Heart left ventricle (tissue), 16 donors: ENCODE measurements at regions not wholly inside any gene's neighbourhood (a gene's known extent, or its start where the extent isn't known, plus 50 kb on each side); places are given as distances from the start of the nearest gene placed in this dataset.
A peak's percentile ranks its signal among the peaks of the same experiment; 100 is the strongest.
"Not testable (repeated sequence)": the region's sequence is repeated elsewhere in the genome, so short reads cannot be mapped to it uniquely, and the experiment has no call there.

Experiments used
- ATAC-seq, 4 donors: fragments of 200-7000 bp; cut with Tn5 transposase; one replicate each; pipeline ENCODE4 v1.9.1; 2020 to 2022; ENCODE audit warnings: moderate library complexity in 4 of 4, mild to moderate bottlenecking in 3 of 4, moderate number of reproducible peaks in 1 of 4
- DNase-seq, 5 donors: peaks; one replicate each; pipeline ENCODE4 v3.0.0-alpha.2; 2020
- H3K27ac ChIP-seq, 12 donors: fragments of 200-600 bp; sonication (generic) in 4 of 12; one replicate each; pipeline versions ENCODE4 v1.5.0 to v1.8.0; 2016 to 2022; ENCODE audit warnings: mild to moderate bottlenecking in 2 of 12
- H3K27me3 ChIP-seq, 9 donors: fragments of 200-600 bp; sonication (generic) in 2 of 9; one replicate each; pipeline versions ENCODE4 v1.5.1 to v1.8.0; 2016 to 2022; ENCODE audit warnings: mild to moderate bottlenecking in 3 of 9
- H3K36me3 ChIP-seq, 9 donors: fragments of 200-600 bp; sonication (generic) in 2 of 9; one replicate each; pipeline versions ENCODE4 v1.5.0 to v1.8.0; 2018 to 2022; ENCODE audit warnings: mild to moderate bottlenecking in 2 of 9
- H3K4me1 ChIP-seq, 12 donors: fragments of 200-600 bp; sonication (generic) in 4 of 12; one replicate each; pipeline versions ENCODE4 v1.5.0 to v1.8.0; 2016 to 2022; ENCODE audit warnings: mild to moderate bottlenecking in 3 of 12
- H3K4me3 ChIP-seq, 12 donors: fragments of 200-600 bp; sonication (generic) in 4 of 12; one replicate each; pipeline versions ENCODE4 v1.5.0 to v1.8.0; 2017 to 2022; ENCODE audit warnings: mild to moderate bottlenecking in 9 of 12, moderate library complexity in 4 of 12
- H3K9me3 ChIP-seq, 12 donors: fragments of 200-600 bp; sonication (generic) in 4 of 12; one replicate each; pipeline versions ENCODE4 v1.5.0 to v1.8.0; 2016 to 2022; ENCODE audit warnings: mild to moderate bottlenecking in 1 of 12
- POLR2A ChIP-seq, 2 donors: fragments of 450-650 bp; IDR thresholded peaks; one replicate each; pipeline ENCODE4 v1.6.1; 2017; ENCODE audit warnings: antibody characterized with exemption in 2 of 2, mild to moderate bottlenecking in 2 of 2, moderate library complexity in 2 of 2
- WGBS, 4 donors: extraction: QIAGEN DNeasy Blood & Tissue Kit in 2 of 4; methylation state at CpG; one replicate each; pipeline versions ENCODE4 v1.1.5 to v1.1.7; 2013 to 2018; 5-methylcytosine and 5-hydroxymethylcytosine counted together
- intact Hi-C, 10 donors: fragments of 100-400 bp; cut with DNase I; formaldehyde crosslinking; loops; one replicate each; pipeline versions ENCODE4 v1.11.1 to v1.14.2; 2022
- TF ChIP-seq, protein P1 (sequence below), 12 donors: fragments of 200-600 bp; sonication (generic) in 4 of 12; IDR thresholded peaks; one replicate each; pipeline versions ENCODE4 v1.5.0 to v1.8.0; 2018 to 2022; ENCODE audit warnings: antibody characterized with exemption in 12 of 12, mild to moderate bottlenecking in 5 of 12
- donor health status: ischemic (EF 13 %, LVEDD 7.1; RV severe dilation, severe dysfunction).
- donor health status: healthy with polysubstance abuse.
- donor health status: DM: no; HTN: yes; CAD: no.
- donor health status: DM: no; HTN: no; CAD: no.
- donor health status: ischemic (EF 25% LVEDD 6.9; RV normal size, moderate dysfunction).
- donor health status: ischemic (EF 25% LVEDD 5.7; RV mildly dilated, moderate dysfunction).
- donor health status: healthy.
- donor health status: DM: yes; HTN: yes; CAD: no.
- donor health status: ischemic (EF 35%, LVEDD 5.7; RV mildly dilated, moderate dysfunction).
- donor health status: nonischemic (EF 11% LVEDD 7.7; RV severe dilation, severe dysfunction).
- donor health status: DM: yes; HTN: yes; CAD: no.
- donor health status: PGD.
- donor health status: ischemic (EF 29% LVEDD 5.4; RV normal size, mild dysfunction).
- donor health status: nonischemic (EF 23%, LVEDD 6.1; RV moderate dilation, normal function).

DNA sequence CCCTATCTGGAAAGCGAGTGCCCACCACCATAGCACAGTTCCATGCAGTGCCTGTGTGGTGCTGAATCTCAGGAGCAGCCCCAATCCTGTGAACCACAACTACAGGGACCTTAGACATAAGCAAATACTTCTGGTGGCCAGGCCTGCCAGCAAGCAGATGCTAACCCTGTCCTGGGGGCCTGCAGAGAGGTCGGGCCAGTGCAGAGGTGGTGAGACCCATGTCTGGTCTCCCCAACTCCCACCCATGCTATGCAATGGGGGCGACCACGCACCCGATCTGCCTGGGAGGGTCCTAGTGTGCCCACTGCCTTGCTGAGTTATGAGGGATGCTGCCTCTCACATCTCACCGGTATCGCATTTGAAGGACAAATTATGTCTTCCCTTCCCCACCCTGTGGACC, 151.6 kb upstream of the ZNF337 start:
- Histone ChIP-seq H3K4me3 (no peak overlapping the region), H3K4me1 (peaks cover 0 to 20% (median 0%) of the 10 kb centered on the region in 12 donors), H3K9me3 (no peaks in the 10 kb centered on the region), H3K36me3 (no peaks in the 10 kb centered on the region), H3K27me3 (no peaks in the 10 kb centered on the region), H3K27ac (no peak overlapping the region)
- peak in 1 of 5 donors; percentile 22 for DNase-seq
- TF ChIP-seq, protein P1, sequence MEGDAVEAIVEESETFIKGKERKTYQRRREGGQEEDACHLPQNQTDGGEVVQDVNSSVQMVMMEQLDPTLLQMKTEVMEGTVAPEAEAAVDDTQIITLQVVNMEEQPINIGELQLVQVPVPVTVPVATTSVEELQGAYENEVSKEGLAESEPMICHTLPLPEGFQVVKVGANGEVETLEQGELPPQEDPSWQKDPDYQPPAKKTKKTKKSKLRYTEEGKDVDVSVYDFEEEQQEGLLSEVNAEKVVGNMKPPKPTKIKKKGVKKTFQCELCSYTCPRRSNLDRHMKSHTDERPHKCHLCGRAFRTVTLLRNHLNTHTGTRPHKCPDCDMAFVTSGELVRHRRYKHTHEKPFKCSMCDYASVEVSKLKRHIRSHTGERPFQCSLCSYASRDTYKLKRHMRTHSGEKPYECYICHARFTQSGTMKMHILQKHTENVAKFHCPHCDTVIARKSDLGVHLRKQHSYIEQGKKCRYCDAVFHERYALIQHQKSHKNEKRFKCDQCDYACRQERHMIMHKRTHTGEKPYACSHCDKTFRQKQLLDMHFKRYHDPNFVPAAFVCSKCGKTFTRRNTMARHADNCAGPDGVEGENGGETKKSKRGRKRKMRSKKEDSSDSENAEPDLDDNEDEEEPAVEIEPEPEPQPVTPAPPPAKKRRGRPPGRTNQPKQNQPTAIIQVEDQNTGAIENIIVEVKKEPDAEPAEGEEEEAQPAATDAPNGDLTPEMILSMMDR (IDR thresholded peaks at IDR 0.05), result no peak
- no peak for TF ChIP-seq POLR2A (IDR thresholded peaks at IDR 0.05)
- 95 to 98% (median 97%) methylated on average over 7 of the region's 7 CpGs for WGBS, 4 donors
- ATAC-seq, result no peak
- intact Hi-C loops, result no loop called here

DNA sequence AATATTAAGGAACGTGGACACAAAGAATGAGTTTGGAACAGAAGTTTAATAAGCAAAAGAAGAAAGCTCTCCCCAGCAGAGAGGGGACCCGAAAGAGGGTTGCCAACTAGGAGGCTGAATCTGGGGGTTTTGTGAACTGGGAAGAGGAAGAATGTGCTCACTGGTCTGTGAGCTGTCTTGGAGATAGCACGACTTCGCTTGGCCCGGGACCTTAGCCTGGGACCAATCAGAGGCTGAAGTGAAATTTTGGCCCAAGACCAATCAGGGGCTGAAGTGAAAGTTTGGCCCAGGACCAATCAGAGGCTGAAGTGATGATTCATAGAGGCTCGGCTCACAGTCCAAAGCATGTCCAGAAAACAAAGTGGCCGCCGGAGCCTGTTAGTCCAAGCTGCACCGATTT, 148.0 kb upstream of the ZNF337 start:
- H3K9me3 ChIP-seq, DNase-seq, H3K27ac ChIP-seq, H3K4me1 ChIP-seq, H3K27me3 ChIP-seq, H3K36me3 ChIP-seq, intact Hi-C loops: not testable (repeated sequence)
- peak overlapping the region in 1 of 12 donors; percentile 28 for H3K4me3 ChIP-seq
- 60% methylated on average over 1 of the region's 9 CpGs; no CpG with 5 or more reads in 3 of the 4 donors for WGBS, 4 donors
- peak in 3 of 4 donors; percentile 32 to 86 (median 55) for ATAC-seq

DNA sequence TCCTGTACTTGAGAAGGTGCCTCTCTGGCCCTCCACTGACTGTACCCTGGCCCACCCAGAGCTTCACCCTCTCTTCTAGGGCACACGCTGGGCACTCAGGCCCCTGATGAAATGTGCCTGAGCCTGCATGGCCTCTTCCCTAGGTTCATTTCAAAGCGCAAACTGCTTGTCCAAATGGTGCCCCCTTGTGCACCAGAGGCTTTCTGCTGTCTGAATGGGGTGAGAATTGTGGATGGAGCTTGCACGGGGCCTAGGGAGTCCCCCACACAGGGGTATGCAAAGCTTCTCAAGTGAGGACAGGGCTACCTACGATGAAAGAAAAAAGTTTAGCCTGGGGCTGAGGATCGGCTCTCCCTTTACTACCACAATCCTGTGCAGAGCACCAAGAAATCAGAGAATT, 116.9 kb upstream of the ZNF337 start:
- H3K9me3 ChIP-seq, ATAC-seq, H3K27ac ChIP-seq, H3K4me1 ChIP-seq, DNase-seq, H3K36me3 ChIP-seq, H3K4me3 ChIP-seq, H3K27me3 ChIP-seq, intact Hi-C loops: not testable (repeated sequence)
- WGBS, 4 donors, result no CpG with 5 or more reads among the region's 5 CpGs

DNA sequence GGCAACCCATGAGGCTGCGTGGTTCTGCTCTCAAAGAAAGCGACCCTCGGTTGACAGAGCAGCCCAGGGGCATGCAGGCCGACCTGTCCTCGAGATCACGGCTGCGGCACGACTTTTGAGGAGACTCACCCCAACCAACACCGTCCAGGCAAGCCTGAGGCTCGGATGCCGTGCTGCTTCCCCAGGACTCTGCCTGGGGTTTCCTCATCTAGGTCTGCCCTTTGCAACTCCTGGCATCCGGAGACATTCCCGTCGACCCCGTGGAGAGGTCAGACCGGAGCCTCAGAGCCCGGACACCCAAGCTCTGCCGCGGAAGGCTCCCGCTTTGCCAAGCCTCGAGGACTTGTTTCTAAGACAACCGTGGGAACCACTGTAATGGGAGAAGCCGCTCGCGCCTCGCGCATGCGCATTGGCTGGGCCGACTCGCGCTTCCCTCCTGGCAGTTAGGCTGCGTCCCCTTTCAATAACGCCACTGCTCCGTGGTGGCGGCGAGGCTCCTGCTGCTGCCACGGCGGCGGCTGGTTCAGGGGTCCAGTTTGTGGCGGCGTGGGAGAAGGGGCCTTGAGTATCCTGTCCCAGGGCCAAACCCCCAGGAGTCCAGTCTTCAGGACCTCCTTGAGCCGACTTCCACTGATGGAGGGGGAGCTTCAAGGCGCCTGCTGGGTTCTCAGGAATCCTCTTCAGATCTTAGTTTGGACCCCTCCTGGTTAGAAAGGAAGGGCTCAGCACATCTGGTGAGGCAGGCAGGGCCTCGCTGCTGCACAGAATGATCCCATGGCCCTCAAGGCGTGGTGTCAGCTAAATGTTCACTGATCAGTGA, 101.7 kb upstream of the ZNF337 start:
- intact Hi-C loops, DNase-seq, H3K36me3 ChIP-seq, H3K4me3 ChIP-seq, H3K27ac ChIP-seq, H3K9me3 ChIP-seq, H3K4me1 ChIP-seq, H3K27me3 ChIP-seq: not testable (repeated sequence)
- ATAC-seq, result peak in 2 of 4 donors; percentile 39 to 81
- no CpG with 5 or more reads among the region's 45 CpGs for WGBS, 4 donors

DNA sequence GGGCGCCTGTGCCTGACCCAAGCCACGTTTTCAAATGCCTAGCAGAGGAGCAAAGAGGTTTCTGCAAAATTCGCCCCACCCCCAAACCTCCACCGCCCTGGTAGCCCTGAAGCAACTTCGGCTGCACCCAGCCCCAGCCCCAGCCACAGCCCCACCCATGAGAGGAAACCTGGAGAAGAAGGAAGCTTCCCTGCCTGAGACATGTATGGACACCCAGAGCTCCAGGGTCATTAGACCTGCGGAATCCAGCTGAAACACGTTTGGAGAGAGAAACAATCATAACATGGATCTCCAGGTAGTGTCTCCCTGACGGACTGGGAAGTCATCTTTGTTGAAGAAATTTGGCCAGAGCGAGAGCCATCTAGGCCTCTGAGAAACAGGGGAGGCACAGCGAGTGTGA, 100.4 kb upstream of the ZNF337 start:
- DNase-seq, intact Hi-C loops, H3K4me1 ChIP-seq, H3K27me3 ChIP-seq, H3K4me3 ChIP-seq, ATAC-seq, H3K27ac ChIP-seq, H3K36me3 ChIP-seq, H3K9me3 ChIP-seq: not testable (repeated sequence)
- no CpG with 5 or more reads among the region's 10 CpGs for WGBS, 4 donors

DNA sequence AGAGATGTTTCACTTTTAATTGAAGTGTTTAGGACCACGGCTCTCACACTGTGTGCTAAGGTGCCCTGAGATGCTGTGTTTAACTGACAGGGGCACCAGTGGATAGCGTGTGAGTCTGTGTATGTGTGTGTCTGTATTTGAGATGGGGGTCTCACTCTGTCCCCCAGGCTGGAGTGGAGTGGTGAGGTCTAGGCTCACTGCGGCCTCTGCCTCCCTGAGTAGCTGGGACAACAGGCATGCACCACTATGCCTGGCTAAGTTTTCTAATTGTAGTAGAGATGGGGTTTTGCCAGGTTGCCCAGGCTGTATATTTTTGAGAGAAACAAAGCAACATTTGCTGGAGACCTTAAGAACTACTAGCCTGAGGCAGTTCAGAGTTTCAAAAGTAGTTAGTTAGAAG, 80.6 kb upstream of the ZNF337 start:
- H3K4me3 ChIP-seq, H3K27me3 ChIP-seq, H3K4me1 ChIP-seq, ATAC-seq, H3K36me3 ChIP-seq, H3K27ac ChIP-seq, intact Hi-C loops, DNase-seq, H3K9me3 ChIP-seq: not testable (repeated sequence)
- WGBS, 4 donors, result 81 to 87% (median 84%) methylated on average over 3 of the region's 3 CpGs

DNA sequence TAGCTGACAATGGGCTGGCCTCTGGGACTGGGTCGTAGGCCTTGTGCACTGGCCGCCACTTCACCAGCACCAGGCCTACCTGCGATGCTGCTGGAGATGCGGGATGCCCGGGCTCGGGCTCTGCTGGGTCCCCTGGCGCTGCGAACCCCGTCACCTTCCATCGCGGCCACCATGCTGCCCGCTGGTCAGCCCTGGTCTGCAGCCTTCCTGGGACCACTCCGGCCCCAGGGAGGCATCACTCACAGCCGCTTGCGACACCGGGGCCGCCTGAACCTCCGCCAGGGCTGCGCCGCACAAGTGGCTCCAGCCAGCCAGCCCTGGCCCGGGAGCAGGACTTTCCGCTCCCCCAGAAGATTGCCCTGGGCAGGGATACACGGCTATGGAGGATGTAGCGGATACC, 78.1 kb upstream of the ZNF337 start:
- H3K36me3 ChIP-seq, H3K4me1 ChIP-seq, H3K27ac ChIP-seq, H3K9me3 ChIP-seq, intact Hi-C loops, H3K4me3 ChIP-seq, H3K27me3 ChIP-seq, DNase-seq, ATAC-seq: not testable (repeated sequence)
- 86 to 91% (median 88%) methylated on average over 15 to 24 of the region's 24 CpGs for WGBS, 4 donors

DNA sequence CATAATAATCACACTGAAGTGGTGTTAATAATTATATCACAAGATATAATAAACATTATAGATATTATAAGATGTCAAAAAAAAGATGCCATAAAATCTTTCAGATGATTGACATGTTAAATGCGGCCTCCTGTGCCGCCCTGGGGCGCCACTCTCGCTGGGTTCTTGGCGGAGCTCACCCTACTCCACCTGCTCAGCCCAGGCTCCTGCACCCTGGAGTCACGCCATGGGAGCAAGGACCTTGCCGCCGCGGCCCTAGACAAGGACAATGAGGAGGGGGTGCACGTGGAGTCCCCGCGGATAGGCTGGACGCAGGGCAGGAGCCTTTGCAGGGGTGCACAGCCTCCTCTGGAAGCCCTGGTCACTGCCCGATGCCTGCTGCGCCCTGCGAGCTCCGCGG, 77.5 kb upstream of the ZNF337 start:
- H3K4me3 ChIP-seq, H3K9me3 ChIP-seq, intact Hi-C loops, H3K36me3 ChIP-seq, DNase-seq, H3K4me1 ChIP-seq, H3K27ac ChIP-seq, ATAC-seq, H3K27me3 ChIP-seq: not testable (repeated sequence)
- 90 to 95% (median 94%) methylated on average over 13 to 15 of the region's 18 CpGs for WGBS, 4 donors

DNA sequence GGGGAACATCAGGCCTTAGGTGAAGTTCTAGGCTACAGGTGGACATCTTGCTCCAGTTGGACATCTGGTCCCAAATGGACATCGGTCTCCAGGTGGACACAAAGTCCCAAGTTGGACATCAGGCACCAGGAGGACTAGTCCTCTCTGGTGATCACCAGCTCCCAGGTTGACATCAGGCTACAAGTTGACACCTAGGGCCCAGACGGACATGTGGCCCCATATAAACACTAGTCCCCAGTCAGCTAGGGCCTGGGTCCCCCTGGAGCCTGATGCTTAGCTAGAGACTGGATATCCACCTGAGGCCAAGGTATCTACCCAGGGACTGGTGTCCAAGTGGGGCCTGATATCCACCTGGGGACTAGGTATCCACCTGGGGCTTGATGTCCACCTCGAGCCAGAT, 75.8 kb upstream of the ZNF337 start:
- H3K36me3 ChIP-seq, ATAC-seq, H3K4me1 ChIP-seq, H3K4me3 ChIP-seq, intact Hi-C loops, H3K9me3 ChIP-seq, DNase-seq, H3K27ac ChIP-seq, H3K27me3 ChIP-seq: not testable (repeated sequence)
- 88 to 92% (median 90%) methylated on average over 2 to 3 of the region's 3 CpGs for WGBS, 4 donors

DNA sequence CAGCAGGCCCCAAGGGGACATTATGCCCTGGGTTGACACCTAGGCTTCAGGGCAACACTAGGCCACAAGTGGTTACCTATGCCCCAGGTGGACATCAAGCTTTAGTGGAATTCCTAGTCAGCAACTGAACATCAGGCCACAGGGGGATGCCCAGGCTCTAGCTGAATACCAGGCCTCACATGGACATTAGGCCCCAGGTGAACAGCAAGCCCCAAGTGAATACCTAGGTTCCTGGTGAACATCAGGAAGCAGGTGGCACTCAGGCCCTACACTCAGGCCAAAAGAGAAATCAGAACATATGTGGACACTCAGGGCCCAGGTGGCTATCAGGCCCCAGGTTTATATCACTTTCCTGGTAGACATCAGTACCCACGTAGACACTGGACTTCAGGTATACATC, 75.2 kb upstream of the ZNF337 start:
- H3K27ac ChIP-seq, result not testable (repeated sequence)

More for the DNA sequence above, 75.2 kb upstream of the ZNF337 start:
- H3K27me3 ChIP-seq, H3K36me3 ChIP-seq, H3K4me3 ChIP-seq, intact Hi-C loops, ATAC-seq, DNase-seq, H3K9me3 ChIP-seq, H3K4me1 ChIP-seq: not testable (repeated sequence)
- WGBS, 4 donors, result 80% methylated on average over 1 of the region's 1 CpG; no CpG with 5 or more reads in 3 of the 4 donors
